ENCODE measurements at regions not wholly inside any gene's neighbourhood (a gene's known extent, or its start where the extent isn't known, plus 50 kb on each side); places are given as distances from the start of the nearest gene placed in this dataset.
A peak's percentile ranks its signal among the peaks of the same experiment; 100 is the strongest.
"Not testable (repeated sequence)": the region's sequence is repeated elsewhere in the genome, so short reads cannot be mapped to it uniquely, and the experiment has no call there.

GRCh38 chr18:25525789-25526188, 173.8 kb upstream of the ZNF521 start:
- H3K4me3 ChIP-seq (ENCODE audit: low read length in 2 of 2); H3K27ac ChIP-seq (ENCODE audit: low read depth in 2 of 2, low read length in 2 of 2); H3K27me3 ChIP-seq (ENCODE audit: control insufficient read depth in 2 of 2, insufficient read depth in 2 of 2, low read length in 2 of 2); H3K9me3 ChIP-seq (ENCODE audit: control insufficient read depth in 2 of 2, low read length in 2 of 2); H3K36me3 ChIP-seq (ENCODE audit: control insufficient read depth in 2 of 2, insufficient read depth in 2 of 2, low read length in 2 of 2); H3K4me1 ChIP-seq (ENCODE audit: control insufficient read depth in 2 of 2, insufficient read depth in 2 of 2, low read length in 2 of 2); H3K9ac ChIP-seq (ENCODE audit: low read depth in 1 of 2, low read length in 2 of 2): not testable (repeated sequence)

- H3K9ac ChIP-seq (ENCODE audit: low read depth in 1 of 2, low read length in 2 of 2): no peak overlapping the region
- no peaks in the 10 kb centered on the region for H3K4me1 ChIP-seq (ENCODE audit: control insufficient read depth in 2 of 2, insufficient read depth in 2 of 2, low read length in 2 of 2)
- H3K27ac ChIP-seq (ENCODE audit: low read depth in 2 of 2, low read length in 2 of 2): no peak overlapping the region
- no peaks in the 10 kb centered on the region for H3K36me3 ChIP-seq (ENCODE audit: control insufficient read depth in 2 of 2, insufficient read depth in 2 of 2, low read length in 2 of 2)
- H3K4me3 ChIP-seq (ENCODE audit: low read length in 2 of 2): no peak overlapping the region
- no peaks in the 10 kb centered on the region for H3K27me3 ChIP-seq (ENCODE audit: control insufficient read depth in 2 of 2, insufficient read depth in 2 of 2, low read length in 2 of 2)
- no peaks in the 10 kb centered on the region for H3K9me3 ChIP-seq (ENCODE audit: control insufficient read depth in 2 of 2, low read length in 2 of 2)
Measured at GRCh38 chr18:25518716-25519053, 166.7 kb upstream of the ZNF521 start.

GRCh38 chr18:25517881-25518715, 166.1 kb upstream of the ZNF521 start:
- no peak overlapping the region for H3K27ac ChIP-seq (ENCODE audit: low read depth in 2 of 2, low read length in 2 of 2)
- H3K9me3 ChIP-seq (ENCODE audit: control insufficient read depth in 2 of 2, low read length in 2 of 2): no peaks in the 10 kb centered on the region
- no peak overlapping the region for H3K4me3 ChIP-seq (ENCODE audit: low read length in 2 of 2)
- no peak overlapping the region for H3K9ac ChIP-seq (ENCODE audit: low read depth in 1 of 2, low read length in 2 of 2)
- no peaks in the 10 kb centered on the region for H3K4me1 ChIP-seq (ENCODE audit: control insufficient read depth in 2 of 2, insufficient read depth in 2 of 2, low read length in 2 of 2)
- H3K27me3 ChIP-seq (ENCODE audit: control insufficient read depth in 2 of 2, insufficient read depth in 2 of 2, low read length in 2 of 2): no peaks in the 10 kb centered on the region
- no peaks in the 10 kb centered on the region for H3K36me3 ChIP-seq (ENCODE audit: control insufficient read depth in 2 of 2, insufficient read depth in 2 of 2, low read length in 2 of 2)

GRCh38 chr18:25516747-25517498, 165.0 kb upstream of the ZNF521 start:
- Histone ChIP-seq H3K27me3 (ENCODE audit: control insufficient read depth in 2 of 2, insufficient read depth in 2 of 2, low read length in 2 of 2) (no peaks in the 10 kb centered on the region), H3K9me3 (ENCODE audit: control insufficient read depth in 2 of 2, low read length in 2 of 2) (no peaks in the 10 kb centered on the region), H3K9ac (ENCODE audit: low read depth in 1 of 2, low read length in 2 of 2) (no peak overlapping the region), H3K27ac (ENCODE audit: low read depth in 2 of 2, low read length in 2 of 2) (no peak overlapping the region), H3K36me3 (ENCODE audit: control insufficient read depth in 2 of 2, insufficient read depth in 2 of 2, low read length in 2 of 2) (no peaks in the 10 kb centered on the region), H3K4me1 (ENCODE audit: control insufficient read depth in 2 of 2, insufficient read depth in 2 of 2, low read length in 2 of 2) (no peaks in the 10 kb centered on the region), H3K4me3 (ENCODE audit: low read length in 2 of 2) (no peak overlapping the region)

- Histone ChIP-seq H3K9ac (ENCODE audit: low read depth in 1 of 2, low read length in 2 of 2) (no peak overlapping the region), H3K4me1 (ENCODE audit: control insufficient read depth in 2 of 2, insufficient read depth in 2 of 2, low read length in 2 of 2) (no peaks in the 10 kb centered on the region), H3K36me3 (ENCODE audit: control insufficient read depth in 2 of 2, insufficient read depth in 2 of 2, low read length in 2 of 2) (no peaks in the 10 kb centered on the region), H3K9me3 (ENCODE audit: control insufficient read depth in 2 of 2, low read length in 2 of 2) (no peaks in the 10 kb centered on the region), H3K27ac (ENCODE audit: low read depth in 2 of 2, low read length in 2 of 2) (no peak overlapping the region), H3K4me3 (ENCODE audit: low read length in 2 of 2) (no peak overlapping the region), H3K27me3 (ENCODE audit: control insufficient read depth in 2 of 2, insufficient read depth in 2 of 2, low read length in 2 of 2) (no peaks in the 10 kb centered on the region)
Measured at GRCh38 chr18:25516121-25516520, 164.2 kb upstream of the ZNF521 start.

GRCh38 chr18:25510096-25510495, 158.1 kb upstream of the ZNF521 start:
- Histone ChIP-seq H3K4me1 (ENCODE audit: control insufficient read depth in 2 of 2, insufficient read depth in 2 of 2, low read length in 2 of 2) (no peaks in the 10 kb centered on the region), H3K9me3 (ENCODE audit: control insufficient read depth in 2 of 2, low read length in 2 of 2) (no peaks in the 10 kb centered on the region), H3K9ac (ENCODE audit: low read depth in 1 of 2, low read length in 2 of 2) (no peak overlapping the region), H3K27ac (ENCODE audit: low read depth in 2 of 2, low read length in 2 of 2) (no peak overlapping the region), H3K27me3 (ENCODE audit: control insufficient read depth in 2 of 2, insufficient read depth in 2 of 2, low read length in 2 of 2) (peaks cover 0 to 4% of the 10 kb centered on the region in 2 donors), H3K4me3 (ENCODE audit: low read length in 2 of 2) (no peak overlapping the region), H3K36me3 (ENCODE audit: control insufficient read depth in 2 of 2, insufficient read depth in 2 of 2, low read length in 2 of 2) (no peaks in the 10 kb centered on the region)

- no peaks in the 10 kb centered on the region for H3K36me3 ChIP-seq (ENCODE audit: control insufficient read depth in 2 of 2, insufficient read depth in 2 of 2, low read length in 2 of 2)
- peak overlapping the region; percentile 71 to 73 for H3K4me3 ChIP-seq (ENCODE audit: low read length in 2 of 2)
- H3K27me3 ChIP-seq (ENCODE audit: control insufficient read depth in 2 of 2, insufficient read depth in 2 of 2, low read length in 2 of 2): peaks cover 0 to 4% of the 10 kb centered on the region in 2 donors
- peak overlapping the region in 1 of 2 donors; percentile 30 for H3K9ac ChIP-seq (ENCODE audit: low read depth in 1 of 2, low read length in 2 of 2)
- H3K27ac ChIP-seq (ENCODE audit: low read depth in 2 of 2, low read length in 2 of 2): no peak overlapping the region
- no peaks in the 10 kb centered on the region for H3K9me3 ChIP-seq (ENCODE audit: control insufficient read depth in 2 of 2, low read length in 2 of 2)
- peaks cover 0 to 5% of the 10 kb centered on the region in 2 donors for H3K4me1 ChIP-seq (ENCODE audit: control insufficient read depth in 2 of 2, insufficient read depth in 2 of 2, low read length in 2 of 2)
Measured at GRCh38 chr18:25503567-25504081, 151.7 kb upstream of the ZNF521 start.

GRCh38 chr18:25497151-25497794, 145.3 kb upstream of the ZNF521 start:
- no peaks in the 10 kb centered on the region for H3K27me3 ChIP-seq (ENCODE audit: control insufficient read depth in 2 of 2, insufficient read depth in 2 of 2, low read length in 2 of 2)
- no peaks in the 10 kb centered on the region for H3K9me3 ChIP-seq (ENCODE audit: control insufficient read depth in 2 of 2, low read length in 2 of 2)
- no peak overlapping the region for H3K27ac ChIP-seq (ENCODE audit: low read depth in 2 of 2, low read length in 2 of 2)
- H3K4me1 ChIP-seq (ENCODE audit: control insufficient read depth in 2 of 2, insufficient read depth in 2 of 2, low read length in 2 of 2): no peaks in the 10 kb centered on the region
- H3K9ac ChIP-seq (ENCODE audit: low read depth in 1 of 2, low read length in 2 of 2): no peak overlapping the region
- no peak overlapping the region for H3K4me3 ChIP-seq (ENCODE audit: low read length in 2 of 2)
- no peaks in the 10 kb centered on the region for H3K36me3 ChIP-seq (ENCODE audit: control insufficient read depth in 2 of 2, insufficient read depth in 2 of 2, low read length in 2 of 2)

GRCh38 chr18:25496544-25496943, 144.6 kb upstream of the ZNF521 start:
- no peak overlapping the region for H3K4me3 ChIP-seq (ENCODE audit: low read length in 2 of 2)
- H3K4me1 ChIP-seq (ENCODE audit: control insufficient read depth in 2 of 2, insufficient read depth in 2 of 2, low read length in 2 of 2): no peaks in the 10 kb centered on the region
- H3K27me3 ChIP-seq (ENCODE audit: control insufficient read depth in 2 of 2, insufficient read depth in 2 of 2, low read length in 2 of 2): no peaks in the 10 kb centered on the region
- H3K36me3 ChIP-seq (ENCODE audit: control insufficient read depth in 2 of 2, insufficient read depth in 2 of 2, low read length in 2 of 2): no peaks in the 10 kb centered on the region
- no peaks in the 10 kb centered on the region for H3K9me3 ChIP-seq (ENCODE audit: control insufficient read depth in 2 of 2, low read length in 2 of 2)
- H3K27ac ChIP-seq (ENCODE audit: low read depth in 2 of 2, low read length in 2 of 2): no peak overlapping the region
- H3K9ac ChIP-seq (ENCODE audit: low read depth in 1 of 2, low read length in 2 of 2): no peak overlapping the region

- H3K27me3 ChIP-seq (ENCODE audit: control insufficient read depth in 2 of 2, insufficient read depth in 2 of 2, low read length in 2 of 2): no peaks in the 10 kb centered on the region
- H3K9me3 ChIP-seq (ENCODE audit: control insufficient read depth in 2 of 2, low read length in 2 of 2): no peaks in the 10 kb centered on the region
- H3K9ac ChIP-seq (ENCODE audit: low read depth in 1 of 2, low read length in 2 of 2): no peak overlapping the region
- no peaks in the 10 kb centered on the region for H3K36me3 ChIP-seq (ENCODE audit: control insufficient read depth in 2 of 2, insufficient read depth in 2 of 2, low read length in 2 of 2)
- H3K27ac ChIP-seq (ENCODE audit: low read depth in 2 of 2, low read length in 2 of 2): no peak overlapping the region
- no peaks in the 10 kb centered on the region for H3K4me1 ChIP-seq (ENCODE audit: control insufficient read depth in 2 of 2, insufficient read depth in 2 of 2, low read length in 2 of 2)
- no peak overlapping the region for H3K4me3 ChIP-seq (ENCODE audit: low read length in 2 of 2)
Measured at GRCh38 chr18:25495606-25496005, 143.6 kb upstream of the ZNF521 start.
